SU-DHL-6 (cell line): ENCODE measurements at regions not wholly inside any gene's neighbourhood (a gene's known extent, or its start where the extent isn't known, plus 50 kb on each side); places are given as distances from the start of the nearest gene placed in this dataset.

ENCODE experiments used
- H2AFZ ChIP-seq: fragments of 200-600 bp; sonication (generic); 2 replicates; pipeline ENCODE4 v1.6.1; 2014; ENCODE audit warnings: low read depth, mild to moderate bottlenecking, moderate library complexity, mixed read lengths, antibody characterized with exemption, low read length; ENCODE audit not compliant: severe bottlenecking
- H3F3A ChIP-seq: fragments of 200-600 bp; shearing (Covaris generic); 2 replicates; pipeline ENCODE4 v1.6.0; 2016; ENCODE audit warnings: antibody characterized with exemption, mild to moderate bottlenecking; ENCODE audit not compliant: insufficient read depth
- H3K27ac ChIP-seq: fragments of 200-600 bp; sonication (generic); 2 replicates; pipeline ENCODE4 v1.5.1; 2016; ENCODE audit warnings: low read depth, mild to moderate bottlenecking, low read length, moderate library complexity, mixed read lengths
- H3K27me3 ChIP-seq: fragments of 200-600 bp; sonication (generic), shearing (Covaris generic); 2 replicates; pipeline ENCODE4 v1.6.0; 2014; ENCODE audit warnings: mild to moderate bottlenecking, low read length
- H3K36me3 ChIP-seq: fragments of 200-600 bp; sonication (generic); 2 replicates; pipeline ENCODE4 v1.6.1; 2014; ENCODE audit warnings: mild to moderate bottlenecking, low read length, mixed read lengths
- H3K4me2 ChIP-seq: fragments of 300-600, 200-600 bp; shearing (Covaris generic), sonication (generic); 2 replicates; pipeline ENCODE4 v1.6.0; 2014; ENCODE audit warnings: low read length, low read depth, mild to moderate bottlenecking; ENCODE audit not compliant: poor library complexity, severe bottlenecking
- H3K4me3 ChIP-seq: fragments of 200-600 bp; sonication (generic); 2 replicates; pipeline ENCODE4 v1.5.1; 2014; ENCODE audit warnings: antibody characterized with exemption, low read length, mild to moderate bottlenecking, mixed read lengths; ENCODE audit not compliant: insufficient read depth, poor library complexity, severe bottlenecking
- H3K79me2 ChIP-seq: fragments of 200-600 bp; sonication (generic); 2 replicates; pipeline ENCODE4 v1.6.1; 2014; ENCODE audit warnings: mild to moderate bottlenecking, low read length, moderate library complexity; ENCODE audit not compliant: insufficient read depth
- H3K9ac ChIP-seq: fragments of 200-600 bp; sonication (generic); 2 replicates; pipeline ENCODE4 v1.7.0; 2014; ENCODE audit warnings: mild to moderate bottlenecking, low read length
- H3K9me2 ChIP-seq: fragments of 200-600 bp; sonication (generic); replicated peaks from 2 replicates; pipeline ENCODE4 v1.6.1; 2014; ENCODE audit warnings: low read length; ENCODE audit not compliant: insufficient read depth
- H3K9me3 ChIP-seq: fragments of 200-600 bp; sonication (generic); 2 replicates; pipeline ENCODE4 v1.6.1; 2014; ENCODE audit warnings: low read length, mixed read lengths; ENCODE audit not compliant: insufficient read depth
- H4K20me1 ChIP-seq: fragments of 200-600 bp; sonication (generic); 2 replicates; pipeline ENCODE4 v1.6.1; 2014; ENCODE audit warnings: low read depth, mild to moderate bottlenecking, antibody characterized with exemption, low read length, moderate library complexity, mixed read lengths
- CTCF ChIP-seq: fragments of 200-600 bp; sonication (generic); IDR thresholded peaks from one replicate; pipeline ENCODE4 v1.5.1; 2017; ENCODE audit warnings: antibody characterized with exemption, mild to moderate bottlenecking, low read length, moderate library complexity; ENCODE audit not compliant: insufficient read depth, poor library complexity, severe bottlenecking
- EZH2phosphoT487 ChIP-seq: fragments of 200-600 bp; sonication (generic), shearing (Covaris generic); conservative IDR thresholded peaks from 2 replicates; pipeline ENCODE4 v1.6.1; 2018; ENCODE audit warnings: mild to moderate bottlenecking, antibody characterized with exemption, low read length, moderate library complexity, mixed read lengths

GRCh38 chr5:124403281-124403680 lies 343.2 kb downstream of the ZNF608 start:
- Histone ChIP-seq H3K4me3 (no peak overlapping the region), H3K9me3 (no peaks in the 10 kb centered on the region), H4K20me1 (no peaks in the 10 kb centered on the region), H3K27ac (no peak overlapping the region), H3K9me2 (no peaks in the 10 kb centered on the region), H3K9ac (no peak overlapping the region), H3K36me3 (no peaks in the 10 kb centered on the region), H3F3A (no peaks in the 10 kb centered on the region), H3K27me3 (no peaks in the 10 kb centered on the region), H3K79me2 (no peaks in the 10 kb centered on the region), H2AFZ (no peak overlapping the region), H3K4me2 (no peak overlapping the region)
- TF ChIP-seq EZH2phosphoT487 (no peak), CTCF (no peak)

GRCh38 chr5:124402144-124402581 lies 344.3 kb downstream of the ZNF608 start:
- TF ChIP-seq CTCF (no peak), EZH2phosphoT487 (no peak)
- Histone ChIP-seq H3K79me2 (no peaks in the 10 kb centered on the region), H2AFZ (no peak overlapping the region), H3K9me2 (no peaks in the 10 kb centered on the region), H4K20me1 (no peaks in the 10 kb centered on the region), H3K9me3 (no peaks in the 10 kb centered on the region), H3K27ac (no peak overlapping the region), H3K27me3 (no peaks in the 10 kb centered on the region), H3K4me3 (no peak overlapping the region), H3F3A (no peaks in the 10 kb centered on the region), H3K36me3 (no peaks in the 10 kb centered on the region), H3K4me2 (no peak overlapping the region), H3K9ac (no peak overlapping the region)

- H3K4me3 ChIP-seq: no peak overlapping the region
- H2AFZ ChIP-seq: no peak overlapping the region
- H3K4me2 ChIP-seq: no peak overlapping the region
- H4K20me1 ChIP-seq: no peaks in the 10 kb centered on the region
- H3K27me3 ChIP-seq: no peaks in the 10 kb centered on the region
- no peaks in the 10 kb centered on the region for H3K9me3 ChIP-seq
- TF ChIP-seq EZH2phosphoT487 (no peak), CTCF (no peak)
- no peak overlapping the region for H3K9ac ChIP-seq
- H3K9me2 ChIP-seq: no peaks in the 10 kb centered on the region
- no peak overlapping the region for H3K27ac ChIP-seq
- no peaks in the 10 kb centered on the region for H3K79me2 ChIP-seq
- H3K36me3 ChIP-seq: no peaks in the 10 kb centered on the region
- no peaks in the 10 kb centered on the region for H3F3A ChIP-seq
These were observed 344.8 kb downstream of the ZNF608 start for GRCh38 chr5:124401476-124402143.
